Heart right ventricle (tissue), 16 donors: ENCODE measurements at regions not wholly inside any gene's neighbourhood (a gene's known extent, or its start where the extent isn't known, plus 50 kb on each side); places are given as distances from the start of the nearest gene placed in this dataset.
"Not testable (repeated sequence)": the region's sequence is repeated elsewhere in the genome, so short reads cannot be mapped to it uniquely, and the experiment has no call there.

ENCODE experiments used
- ATAC-seq, 8 donors: fragments of 200-7000 bp; cut with Tn5 transposase; one replicate each; pipeline ENCODE4 v1.9.1; 2020; ENCODE audit warnings: mild to moderate bottlenecking in 8 of 8, moderate library complexity in 8 of 8, moderate number of reproducible peaks in 1 of 8
- DNase-seq, 2 donors: peaks; one replicate each; pipeline ENCODE4 v3.0.0-alpha.2; 2020
- H3K27ac ChIP-seq, 10 donors: fragments of 200-600 bp; sonication (generic) in 2 of 10; one replicate each; pipeline versions ENCODE4 v1.5.0 to v1.8.0; 2020 to 2022; ENCODE audit warnings: mild to moderate bottlenecking in 3 of 10
- H3K27me3 ChIP-seq, 7 donors: fragments of 200-600 bp; one replicate each; pipeline ENCODE4 v1.8.0; 2021 to 2022; ENCODE audit warnings: mild to moderate bottlenecking in 2 of 7
- H3K36me3 ChIP-seq, 9 donors: fragments of 200-600 bp; sonication (generic) in 1 of 9; one replicate each; pipeline versions ENCODE4 v1.5.0 to v1.8.0; 2020 to 2022; ENCODE audit warnings: mild to moderate bottlenecking in 2 of 9
- H3K4me1 ChIP-seq, 9 donors: fragments of 200-600 bp; sonication (generic) in 1 of 9; one replicate each; pipeline versions ENCODE4 v1.5.0 to v1.8.0; 2020 to 2022; ENCODE audit warnings: mild to moderate bottlenecking in 4 of 9
- H3K4me3 ChIP-seq, 10 donors: fragments of 200-600 bp; sonication (generic) in 2 of 10; one replicate each; pipeline versions ENCODE4 v1.5.0 to v1.8.0; 2020 to 2022; ENCODE audit warnings: mild to moderate bottlenecking in 7 of 10, moderate library complexity in 2 of 10
- H3K9me3 ChIP-seq, 11 donors: fragments of 200-600 bp in 10 of 11; sonication (generic) in 2 of 11; one replicate each; pipeline versions ENCODE4 v1.5.0 to v1.8.0; 2013 to 2022; ENCODE audit warnings: mild to moderate bottlenecking in 2 of 11, control low read depth in 1 of 11, moderate library complexity in 1 of 11
- WGBS, 2 donors: extraction: QIAGEN DNeasy Blood & Tissue Kit; methylation state at CpG; one replicate each; pipeline ENCODE4 v1.1.7; 2013; ENCODE audit warnings: inconsistent platforms in 1 of 2; 5-methylcytosine and 5-hydroxymethylcytosine counted together
- intact Hi-C, 10 donors: fragments of 100-400 bp; cut with DNase I; formaldehyde crosslinking; loops; one replicate each; pipeline versions ENCODE4 v1.11.1 to v1.14.2; 2022
- TF ChIP-seq, protein P1 (sequence below), 9 donors: fragments of 200-600 bp; sonication (generic) in 2 of 9; IDR thresholded peaks; one replicate each; pipeline versions ENCODE4 v1.5.0 to v1.8.0; 2021 to 2022; ENCODE audit warnings: antibody characterized with exemption in 9 of 9, mild to moderate bottlenecking in 5 of 9, moderate library complexity in 1 of 9
- donor health status: Arrhythmogenic right ventricular cardiomyopathy.
- donor health status: ischemic (EF 13 %, LVEDD 7.1; RV severe dilation, severe dysfunction).
- donor health status: healthy with polysubstance abuse.
- donor health status: DM: no; HTN: yes; CAD: no.
- donor health status: DM: no; HTN: no; CAD: no.
- donor health status: ischemic (EF 25% LVEDD 6.9; RV normal size, moderate dysfunction).
- donor health status: ischemic (EF 25% LVEDD 5.7; RV mildly dilated, moderate dysfunction).
- donor health status: healthy.
- donor health status: DM: yes; HTN: yes; CAD: no.
- donor health status: Ischemic cardiomyopathy.
- donor health status: ischemic (EF 35%, LVEDD 5.7; RV mildly dilated, moderate dysfunction).
- donor health status: nonischemic (EF 11% LVEDD 7.7; RV severe dilation, severe dysfunction).
- donor health status: DM: yes; HTN: yes; CAD: no.
- donor health status: PGD.
- donor health status: ischemic (EF 29% LVEDD 5.4; RV normal size, mild dysfunction).
- donor health status: nonischemic (EF 23%, LVEDD 6.1; RV moderate dilation, normal function).

DNA sequence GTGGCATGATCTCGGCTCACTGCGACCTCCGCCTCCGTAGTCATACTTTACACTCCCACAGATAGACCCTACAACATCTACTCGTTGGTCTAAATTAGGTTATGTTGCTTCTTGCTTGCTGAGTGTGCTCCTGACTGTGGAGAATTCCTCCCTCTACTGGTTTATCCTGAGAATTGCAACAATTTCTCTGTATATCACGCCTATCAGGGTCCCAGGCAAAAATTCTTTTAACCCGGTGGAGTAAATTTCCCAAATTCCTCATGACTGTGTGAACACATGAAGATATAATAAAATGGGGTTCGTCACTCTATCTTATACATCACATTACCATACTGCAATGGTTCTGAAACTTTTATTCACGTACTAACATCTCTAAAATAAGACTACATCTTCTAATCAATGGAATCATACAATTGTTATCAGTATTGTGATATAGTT lies 156.7 kb downstream of the EVA1A start:
- Histone ChIP-seq H3K9me3 (no peaks in the 10 kb centered on the region), H3K27me3 (peaks cover 0 to 59% (median 28%) of the 10 kb centered on the region in 7 donors), H3K36me3 (no peaks in the 10 kb centered on the region), H3K27ac (no peak overlapping the region), H3K4me1 (no peaks in the 10 kb centered on the region), H3K4me3 (no peak overlapping the region)
- TF ChIP-seq, protein P1, sequence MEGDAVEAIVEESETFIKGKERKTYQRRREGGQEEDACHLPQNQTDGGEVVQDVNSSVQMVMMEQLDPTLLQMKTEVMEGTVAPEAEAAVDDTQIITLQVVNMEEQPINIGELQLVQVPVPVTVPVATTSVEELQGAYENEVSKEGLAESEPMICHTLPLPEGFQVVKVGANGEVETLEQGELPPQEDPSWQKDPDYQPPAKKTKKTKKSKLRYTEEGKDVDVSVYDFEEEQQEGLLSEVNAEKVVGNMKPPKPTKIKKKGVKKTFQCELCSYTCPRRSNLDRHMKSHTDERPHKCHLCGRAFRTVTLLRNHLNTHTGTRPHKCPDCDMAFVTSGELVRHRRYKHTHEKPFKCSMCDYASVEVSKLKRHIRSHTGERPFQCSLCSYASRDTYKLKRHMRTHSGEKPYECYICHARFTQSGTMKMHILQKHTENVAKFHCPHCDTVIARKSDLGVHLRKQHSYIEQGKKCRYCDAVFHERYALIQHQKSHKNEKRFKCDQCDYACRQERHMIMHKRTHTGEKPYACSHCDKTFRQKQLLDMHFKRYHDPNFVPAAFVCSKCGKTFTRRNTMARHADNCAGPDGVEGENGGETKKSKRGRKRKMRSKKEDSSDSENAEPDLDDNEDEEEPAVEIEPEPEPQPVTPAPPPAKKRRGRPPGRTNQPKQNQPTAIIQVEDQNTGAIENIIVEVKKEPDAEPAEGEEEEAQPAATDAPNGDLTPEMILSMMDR (IDR thresholded peaks at IDR 0.05) = peak; percentile 64 to 91 (median 79)
- intact Hi-C loops = loop anchor here in 9 of 10 donors (1.0 to 10.0 kb wide), 10 partner anchors 207 to 709 kb away; partner anchors contain the start of gene TACR1 (in 4 of the 9)
- 21 to 25% methylated on average over 9 of the region's 9 CpGs for WGBS, 2 donors
- peak in 4 of 8 donors; percentile 47 to 61 (median 50) for ATAC-seq
- DNase-seq = peak in 1 of 2 donors; percentile 7

DNA sequence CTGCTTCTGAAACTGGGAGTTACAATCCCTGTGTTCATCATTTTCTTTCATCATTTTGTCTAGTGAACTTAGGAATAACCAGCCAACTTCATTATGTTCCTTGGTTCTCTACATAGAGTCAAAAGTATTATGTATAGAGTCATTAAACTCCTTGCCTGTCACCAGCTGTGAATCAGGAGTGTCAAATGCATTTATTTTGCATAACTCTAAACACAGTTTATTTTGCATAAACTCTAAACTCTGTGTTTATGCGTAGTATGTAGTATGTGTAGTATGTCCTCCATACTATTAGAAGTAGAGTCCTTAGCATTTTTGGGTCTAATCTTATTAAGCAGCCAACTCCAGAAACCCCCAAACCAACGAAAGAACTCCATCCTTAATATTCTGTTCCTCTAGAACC lies 164.4 kb downstream of the EVA1A start:
- H3K27ac ChIP-seq = no peak overlapping the region
- no peaks in the 10 kb centered on the region for H3K36me3 ChIP-seq
- no peak overlapping the region for H3K4me3 ChIP-seq
- WGBS, 2 donors = 83 to 87% methylated on average over 2 of the region's 2 CpGs
- DNase-seq (no peak), ATAC-seq (no peak)
- H3K27me3 ChIP-seq = peaks cover 0 to 4% (median 0%) of the 10 kb centered on the region in 7 donors
- no peaks in the 10 kb centered on the region for H3K9me3 ChIP-seq
- intact Hi-C loops = loop anchor here in 2 of 10 donors (10.0 kb wide), 2 partner anchors 202 to 322 kb away; partner anchors contain the start of gene TACR1 (in 1 of the 2)
- no peaks in the 10 kb centered on the region for H3K4me1 ChIP-seq
- TF ChIP-seq, protein P1 (IDR thresholded peaks at IDR 0.05) = no peak

- H3K9me3 ChIP-seq, H3K4me1 ChIP-seq, H3K36me3 ChIP-seq, DNase-seq, ATAC-seq, H3K27me3 ChIP-seq, H3K4me3 ChIP-seq, H3K27ac ChIP-seq: not testable (repeated sequence)
- WGBS, 2 donors = 78 to 89% methylated on average over 2 of the region's 2 CpGs
- intact Hi-C loops = loop anchor here in 2 of 10 donors (10.0 kb wide), 2 partner anchors 200 to 320 kb away; partner anchors contain the start of gene TACR1 (in 1 of the 2)
Observed at GRCh38 chr2:75394764-75395163, 166.0 kb downstream of the EVA1A start.

GRCh38 chr2:75390169-75390568 lies 170.6 kb downstream of the EVA1A start:
- Histone ChIP-seq H3K27me3 (peaks cover 0 to 4% (median 0%) of the 10 kb centered on the region in 7 donors), H3K36me3 (no peaks in the 10 kb centered on the region), H3K4me3 (no peak overlapping the region), H3K27ac (no peak overlapping the region), H3K4me1 (no peaks in the 10 kb centered on the region), H3K9me3 (no peaks in the 10 kb centered on the region)
- intact Hi-C loops = loop anchor here in 2 of 10 donors (10.0 kb wide), 2 partner anchors 195 to 315 kb away; partner anchors contain the start of gene TACR1 (in 1 of the 2)
- 74 to 76% methylated on average over 3 of the region's 3 CpGs for WGBS, 2 donors
- no peak for ATAC-seq
- TF ChIP-seq, protein P1 (IDR thresholded peaks at IDR 0.05) = no peak
- no peak for DNase-seq

- WGBS, 2 donors = 29 to 49% methylated on average over 2 of the region's 2 CpGs
- ATAC-seq = no peak
- H3K4me3 ChIP-seq = no peak overlapping the region
- no peak for DNase-seq
- intact Hi-C loops = no loop called here
- no peaks in the 10 kb centered on the region for H3K9me3 ChIP-seq
- TF ChIP-seq, protein P1 (IDR thresholded peaks at IDR 0.05) = no peak
- peaks cover 0 to 4% (median 0%) of the 10 kb centered on the region in 7 donors for H3K27me3 ChIP-seq
- H3K36me3 ChIP-seq = no peaks in the 10 kb centered on the region
- no peak overlapping the region for H3K27ac ChIP-seq
- H3K4me1 ChIP-seq = no peaks in the 10 kb centered on the region
Observed at GRCh38 chr2:75389271-75389670, 171.5 kb downstream of the EVA1A start.
